ENCODE measurements at regions not wholly inside any gene's neighbourhood (a gene's known extent, or its start where the extent isn't known, plus 50 kb on each side); places are given as distances from the start of the nearest gene placed in this dataset.

DNA sequence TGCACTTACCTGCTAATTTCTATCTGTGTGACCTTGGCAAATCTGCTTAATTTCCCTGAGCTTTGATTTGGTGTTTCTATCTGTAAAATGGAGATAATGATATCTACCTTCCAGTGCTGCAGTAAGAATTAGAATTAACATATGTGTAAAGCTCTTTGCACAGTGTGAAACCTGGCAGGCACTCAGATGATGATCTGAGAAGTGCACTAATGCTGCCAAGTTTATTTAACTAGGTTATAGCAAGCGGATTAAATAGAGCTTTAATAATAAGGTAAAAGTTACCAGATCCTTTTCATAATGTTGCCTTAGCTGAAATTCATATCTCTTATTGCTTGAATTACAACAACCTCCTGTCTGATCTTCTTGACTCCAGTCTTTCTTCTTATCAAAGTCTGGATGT, 315.3 kb upstream of the CD180 start:
- DNase-seq (ENCODE audit: low spot score) = no peak

GRCh38 chr5:67510204-67510603, 313.6 kb upstream of the CD180 start:
- no peak for DNase-seq (ENCODE audit: low spot score)

DNA sequence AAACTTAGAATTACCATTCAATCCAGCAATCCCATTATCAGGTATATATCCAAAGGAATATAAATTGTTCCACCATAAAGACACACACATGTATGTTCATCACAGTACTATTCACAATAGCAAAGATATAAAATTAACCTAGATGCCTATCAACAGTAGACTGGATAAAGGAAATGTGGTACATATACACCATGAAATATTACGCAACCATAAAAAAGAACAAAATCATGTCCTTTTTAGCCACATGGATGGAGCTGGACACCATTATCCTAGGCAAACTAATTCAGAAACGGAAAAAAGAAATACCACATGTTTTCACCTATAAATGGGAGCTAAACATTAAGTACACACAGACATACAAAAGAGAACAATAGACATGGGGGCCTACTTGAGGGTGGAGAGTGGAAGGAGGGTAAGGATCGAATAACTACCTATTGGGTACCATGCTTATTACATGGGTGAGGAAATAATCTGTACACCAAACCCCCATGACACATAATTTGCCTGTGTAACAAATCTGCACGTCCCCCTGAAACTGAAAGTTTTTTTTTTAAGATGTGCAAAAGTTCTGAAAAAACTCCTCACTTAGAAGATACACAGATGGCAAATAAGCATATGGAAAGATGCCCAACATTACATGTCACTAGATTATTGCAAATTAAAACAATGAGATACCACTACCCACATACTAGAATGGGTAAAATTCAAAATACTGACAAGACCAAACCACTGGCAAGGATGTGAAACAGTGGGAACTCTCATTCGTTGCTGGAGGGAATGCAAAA, 313.0 kb upstream of the CD180 start:
- DNase-seq (ENCODE audit: low spot score) = no peak

GRCh38 chr5:67506241-67506640, 309.6 kb upstream of the CD180 start:
- no peak for DNase-seq (ENCODE audit: low spot score)

DNA sequence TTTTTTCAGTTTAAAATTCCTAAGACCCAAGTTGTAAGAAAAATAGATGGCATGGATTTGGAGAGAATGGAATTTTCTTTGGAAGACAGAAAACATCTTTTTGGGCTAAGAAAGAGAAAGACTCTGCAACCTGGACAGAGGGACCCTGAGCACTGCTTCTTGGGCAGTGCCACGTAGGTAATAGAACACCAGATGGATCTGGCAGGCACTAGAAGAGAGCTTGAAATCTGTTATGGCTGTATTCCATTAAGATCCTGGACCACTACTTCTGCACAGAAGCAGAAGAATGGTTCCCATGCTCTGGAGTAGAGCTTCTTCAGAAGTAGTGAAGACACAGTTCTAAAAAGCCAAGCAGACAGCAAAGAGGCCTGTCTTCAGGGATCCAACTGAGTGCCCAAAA, 306.4 kb upstream of the CD180 start:
- DNase-seq (ENCODE audit: low spot score) = no peak

- no peak for DNase-seq (ENCODE audit: low spot score)
These were observed 299.5 kb upstream of the CD180 start for GRCh38 chr5:67496051-67496450.

DNA sequence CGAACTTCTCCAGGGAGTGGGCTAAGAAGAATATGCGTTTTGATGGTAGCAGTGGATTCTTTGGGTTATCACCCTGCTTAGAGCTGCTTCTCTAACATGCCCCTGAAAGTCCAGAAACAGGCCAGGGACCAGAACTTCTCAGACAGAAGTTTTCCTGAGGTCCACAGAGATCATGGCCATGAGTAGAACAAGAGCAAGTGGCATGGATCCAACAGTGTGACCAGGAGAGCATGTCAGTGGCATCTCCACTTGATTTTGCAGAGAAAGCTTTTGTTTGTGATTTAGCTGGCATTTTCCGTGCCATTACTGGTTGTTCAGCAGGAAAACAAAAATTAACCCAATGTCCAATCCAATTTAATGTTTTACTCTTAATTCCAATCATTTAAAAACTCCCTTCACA, 298.5 kb upstream of the CD180 start:
- no peak for DNase-seq (ENCODE audit: low spot score)

DNA sequence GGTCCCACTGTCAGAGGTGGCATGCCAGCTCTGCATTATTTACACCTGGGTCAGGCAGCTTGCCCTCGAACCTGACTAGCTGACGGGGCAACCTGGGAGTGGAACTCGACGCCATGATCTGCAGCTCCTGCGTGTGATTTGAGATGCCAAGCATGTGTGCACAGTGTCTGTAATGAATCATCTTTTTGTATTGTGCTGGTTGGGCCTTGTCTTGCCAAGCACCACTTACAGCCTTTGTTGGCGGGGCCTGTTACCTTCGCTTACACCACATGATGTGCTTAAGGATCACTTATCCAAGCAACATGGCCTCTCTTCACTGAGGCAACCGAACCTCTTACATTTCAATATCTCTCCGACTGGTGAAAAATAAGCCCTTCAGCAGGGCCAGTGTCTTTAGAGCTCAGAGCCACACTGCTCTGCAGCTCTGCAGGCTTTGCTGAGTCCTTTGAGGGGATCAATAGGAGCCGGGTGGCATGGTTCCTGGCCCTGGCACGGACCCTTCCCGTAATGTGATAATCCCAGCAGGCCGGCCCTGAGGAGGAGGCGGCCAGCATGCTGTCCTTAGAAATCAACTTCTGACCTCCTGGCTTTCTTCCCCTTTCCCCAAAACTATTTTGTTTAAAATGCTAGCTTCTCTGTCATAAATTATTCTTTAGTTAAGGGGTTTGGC, 297.7 kb upstream of the CD180 start:
- DNase-seq (ENCODE audit: low spot score) = no peak

DNA sequence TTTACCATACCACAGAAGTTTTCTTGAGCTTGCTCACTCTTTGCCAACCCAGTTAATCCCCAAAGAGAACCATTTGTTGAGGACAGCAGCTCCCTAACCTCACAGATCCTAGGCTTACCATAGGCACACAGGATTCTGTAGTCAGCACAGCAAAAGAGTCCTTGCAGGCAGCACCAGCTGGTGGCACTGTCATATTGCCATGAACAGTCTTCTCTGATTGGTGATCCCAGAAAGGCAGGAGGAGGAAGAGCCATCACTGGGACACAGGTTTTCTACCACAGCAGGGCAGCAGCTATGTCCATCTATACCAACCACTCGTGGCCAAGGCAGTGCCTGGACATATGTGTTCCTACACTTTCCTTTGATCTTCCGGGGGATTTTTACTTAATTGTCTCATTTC, 297.1 kb upstream of the CD180 start:
- DNase-seq (ENCODE audit: low spot score) = peak; percentile 48

DNA sequence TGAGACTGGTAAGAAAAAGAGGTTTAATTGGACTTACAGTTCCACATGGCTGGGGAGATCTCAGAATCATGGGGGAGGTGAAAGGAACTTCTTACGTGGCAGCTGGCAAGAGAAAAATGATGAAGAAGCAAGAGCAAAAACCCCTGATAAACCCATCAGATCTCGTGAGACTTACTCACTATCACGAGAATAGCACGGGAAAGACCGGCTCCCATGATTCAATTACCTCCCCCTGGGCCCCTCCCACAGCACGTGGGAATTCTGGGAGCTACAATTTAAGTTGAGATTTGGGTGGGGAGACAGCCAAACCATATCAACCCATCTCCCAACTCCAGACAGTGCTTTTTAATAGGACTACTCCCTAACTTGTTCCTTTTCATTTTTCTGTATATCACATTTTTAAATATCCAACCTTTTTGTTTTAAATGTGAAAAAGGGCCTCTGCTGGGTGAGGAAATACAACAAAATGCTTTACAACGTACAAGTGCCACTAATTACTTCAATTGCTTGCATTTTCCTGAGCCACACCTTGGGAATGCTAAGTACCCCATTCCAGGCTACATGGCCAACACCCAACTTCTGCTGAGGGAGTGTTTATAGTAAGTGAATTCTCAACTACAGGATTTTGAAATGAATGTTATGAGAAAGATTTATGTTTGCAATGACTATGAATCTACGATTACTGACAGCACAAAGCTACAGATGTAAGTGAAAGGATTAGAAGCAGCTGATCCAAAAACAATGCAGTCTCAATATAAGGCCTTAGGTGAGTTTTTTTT, 294.1 kb upstream of the CD180 start:
- no peak for DNase-seq (ENCODE audit: low spot score)

DNA sequence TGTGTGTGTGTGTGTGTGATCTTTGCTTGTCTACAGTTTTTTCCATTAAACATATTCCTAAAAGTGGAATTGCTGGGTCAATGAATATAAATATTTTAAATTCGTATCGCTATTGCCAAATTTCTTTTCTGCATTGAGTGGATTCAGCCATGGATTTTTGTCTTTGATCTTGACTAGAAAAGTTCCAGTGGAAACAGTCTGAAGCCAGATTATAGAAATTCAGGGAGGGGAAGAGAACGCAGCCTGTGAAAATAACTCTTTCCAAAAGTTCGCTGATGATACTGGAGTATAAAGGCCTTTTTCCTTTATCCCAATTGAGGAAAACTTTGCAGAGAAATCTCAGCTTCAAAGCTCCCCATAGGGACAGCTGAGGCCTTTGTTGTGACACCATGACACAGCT, 292.3 kb upstream of the CD180 start:
- no peak for DNase-seq (ENCODE audit: low spot score)

DNA sequence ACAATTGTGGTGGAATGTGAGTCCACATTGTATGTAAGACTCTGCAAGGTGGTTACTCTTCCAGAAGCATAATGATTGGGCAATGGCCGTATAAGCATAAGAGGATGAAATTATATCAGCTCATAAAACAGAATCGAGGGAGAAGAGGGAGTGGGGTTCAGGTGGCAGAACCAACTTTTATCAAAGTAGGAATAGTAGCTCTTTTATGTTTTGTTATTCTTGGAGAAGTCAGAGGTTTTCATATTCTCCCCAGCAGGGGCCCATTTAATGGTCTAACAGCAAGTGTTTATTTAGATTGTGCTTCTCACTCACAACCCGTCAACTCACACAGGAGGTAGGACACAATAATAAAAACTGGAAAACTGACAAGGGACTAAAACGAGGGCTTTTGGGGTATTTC, 291.3 kb upstream of the CD180 start:
- no peak for DNase-seq (ENCODE audit: low spot score)

DNA sequence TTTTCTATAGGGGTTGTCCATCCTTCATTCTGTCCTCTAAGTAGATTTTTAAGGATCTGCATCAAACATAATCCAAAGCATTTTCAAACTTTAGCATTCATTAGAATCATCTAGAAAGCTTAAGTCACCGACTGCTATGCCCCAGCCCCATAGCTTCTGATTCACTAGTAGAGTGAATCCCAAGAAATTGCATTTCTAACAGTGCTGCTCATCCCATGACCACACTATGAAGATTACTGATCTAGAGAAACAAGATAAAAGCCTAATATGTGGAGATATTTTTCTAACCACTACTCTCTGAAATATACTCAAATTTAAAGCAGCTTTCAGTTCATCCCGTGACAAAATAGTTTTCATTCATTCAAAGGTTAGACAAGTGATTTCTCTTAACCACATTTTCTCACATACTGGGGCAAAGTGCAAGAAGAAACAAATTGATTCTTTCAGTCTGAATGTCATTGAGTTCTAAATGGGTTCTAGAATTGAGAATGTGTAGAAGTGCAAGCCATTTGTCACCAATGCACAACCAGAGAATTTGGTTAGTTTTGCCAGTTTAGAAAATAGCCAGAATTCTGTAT, 286.9 kb upstream of the CD180 start:
- DNase-seq (ENCODE audit: low spot score) = no peak

- DNase-seq (ENCODE audit: low spot score) = no peak
These were observed 284.8 kb upstream of the CD180 start for GRCh38 chr5:67481362-67481761.

DNA sequence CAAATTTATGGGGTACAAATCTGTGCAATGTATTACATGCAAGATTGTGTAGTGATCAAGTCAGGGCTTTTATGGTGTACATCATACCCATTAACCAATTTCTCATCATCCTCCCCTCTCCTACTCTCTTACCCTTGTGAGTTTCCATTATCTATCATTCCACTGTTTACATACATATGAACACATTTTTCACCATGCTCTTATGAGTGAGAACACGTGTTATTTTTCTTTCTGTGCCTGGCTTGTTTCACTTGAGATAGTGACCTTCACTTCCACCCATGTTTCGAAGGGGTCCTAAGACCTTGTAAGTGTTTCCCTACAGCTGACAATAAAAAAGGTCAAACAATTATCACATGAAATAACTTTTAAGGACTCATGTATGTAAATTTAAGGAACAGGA, 281.7 kb upstream of the CD180 start:
- DNase-seq (ENCODE audit: low spot score) = no peak

GRCh38 chr5:67476995-67477394, 280.4 kb upstream of the CD180 start:
- no peak for DNase-seq (ENCODE audit: low spot score)

- no peak for DNase-seq (ENCODE audit: low spot score)
These were observed 279.9 kb upstream of the CD180 start for GRCh38 chr5:67476531-67476930.

- no peak for DNase-seq (ENCODE audit: low spot score)
These were observed 278.9 kb upstream of the CD180 start for GRCh38 chr5:67475489-67475888.

DNA sequence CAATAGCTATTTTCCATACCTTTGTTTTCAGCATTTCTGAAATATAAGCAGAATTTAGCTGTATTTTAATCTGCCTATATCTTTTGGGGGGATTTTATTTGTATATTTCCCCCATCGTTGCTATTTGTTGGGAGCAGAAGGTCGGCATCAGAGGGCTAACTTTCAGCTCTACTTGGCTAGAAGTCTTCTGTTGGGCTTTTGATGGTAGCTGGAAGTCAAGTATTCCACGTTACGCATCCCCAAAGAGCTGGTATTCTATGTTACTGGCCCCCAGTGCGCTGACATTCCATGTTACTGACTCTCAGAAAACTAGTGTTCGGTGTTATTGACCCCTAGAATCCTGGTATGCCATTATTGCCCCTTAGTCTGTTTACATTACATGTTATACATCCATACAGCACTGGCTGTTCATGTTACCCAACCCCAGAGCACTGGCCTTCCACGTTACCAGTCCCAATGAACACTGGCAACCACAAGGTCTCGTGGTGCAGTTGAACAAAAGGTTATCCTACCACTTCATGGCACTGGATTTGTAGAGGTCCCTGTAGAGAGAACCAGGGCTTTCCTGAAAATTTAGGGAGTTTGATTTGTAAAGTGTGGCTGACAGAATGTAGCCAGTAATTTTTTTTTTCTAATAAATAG, 278.1 kb upstream of the CD180 start:
- DNase-seq (ENCODE audit: low spot score) = no peak

DNA sequence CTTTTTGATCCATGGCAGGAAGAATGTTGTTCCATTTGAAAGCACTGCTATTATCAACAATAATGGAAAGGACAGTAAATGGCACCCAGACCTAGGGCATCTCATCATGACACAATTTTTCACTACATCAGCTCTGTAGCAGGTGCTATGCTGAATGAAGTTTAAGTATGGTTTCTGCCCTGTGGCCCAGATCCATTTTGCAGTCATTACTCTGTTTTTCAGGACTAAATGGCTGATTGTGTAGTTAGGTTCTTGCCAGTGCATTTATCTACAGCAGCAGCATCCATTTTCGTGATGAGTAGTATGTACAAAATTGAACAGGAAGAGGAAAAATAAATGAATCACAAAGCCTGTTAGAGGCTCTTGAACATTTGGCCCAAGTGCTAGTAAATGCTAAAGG, 270.5 kb upstream of the CD180 start:
- no peak for DNase-seq (ENCODE audit: low spot score)

- DNase-seq (ENCODE audit: low spot score) = no peak
These were observed 269.1 kb upstream of the CD180 start for GRCh38 chr5:67465537-67466207.

- no peak for DNase-seq (ENCODE audit: low spot score)
These were observed 265.5 kb upstream of the CD180 start for GRCh38 chr5:67462147-67462546.

Data from ecto neural progenitor cell (in vitro differentiated cells).